Uterus (tissue), 3 donors: ENCODE measurements at regions not wholly inside any gene's neighbourhood (a gene's known extent, or its start where the extent isn't known, plus 50 kb on each side); places are given as distances from the start of the nearest gene placed in this dataset.

ENCODE experiments used
- DNase-seq, 2 donors: peaks; one replicate each; pipeline ENCODE4 v3.0.0-alpha.2; 2019 to 2020
- H3K27ac ChIP-seq, 2 donors: fragments of 200-600 bp; sonication (generic); 1 replicate in 1 of 2; 2 replicates in 1 of 2; pipeline ENCODE4 v1.5.1; 2016 to 2018
- H3K27me3 ChIP-seq, 2 donors: fragments of 200-600 bp; sonication (generic); one replicate each; pipeline ENCODE4 v1.5.1; 2018 to 2019; ENCODE audit warnings: control low read depth in 1 of 2
- H3K36me3 ChIP-seq, 2 donors: fragments of 200-600 bp; sonication (generic); one replicate each; pipeline ENCODE4 v1.5.1; 2019; ENCODE audit warnings: control low read depth in 1 of 2
- H3K4me1 ChIP-seq, 2 donors: fragments of 200-600 bp; sonication (generic); one replicate each; pipeline ENCODE4 v1.5.1; 2018 to 2019; ENCODE audit warnings: control low read depth in 1 of 2
- H3K4me3 ChIP-seq, 2 donors: fragments of 200-600 bp; sonication (generic); 1 replicate in 1 of 2; 2 replicates in 1 of 2; pipeline ENCODE4 v1.5.1; 2018 to 2019; ENCODE audit warnings: mild to moderate bottlenecking in 1 of 2
- H3K9me3 ChIP-seq, 2 donors: fragments of 200-600 bp; sonication (generic); one replicate each; pipeline ENCODE4 v1.5.1; 2019; ENCODE audit warnings: control low read depth in 1 of 2
- CTCF ChIP-seq, 4 experiments: fragments of 200-600 bp in 2 of 4; fragments of 450-650 bp in 2 of 4; sonication (generic) in 2 of 4; IDR thresholded peaks; one replicate each; pipeline ENCODE4 v1.5.1; 2016 to 2019; ENCODE audit warnings: antibody characterized with exemption in 4 of 4, mild to moderate bottlenecking in 2 of 4, moderate library complexity in 1 of 4
- POLR2A ChIP-seq, 2 donors: fragments of 450-650 bp; IDR thresholded peaks; one replicate each; pipeline ENCODE4 v1.6.1; 2016; ENCODE audit warnings: antibody characterized with exemption in 2 of 2, mild to moderate bottlenecking in 1 of 2, moderate library complexity in 1 of 2
- intact Hi-C: fragments of 100-400 bp; cut with DNase I; formaldehyde crosslinking; loops from one replicate; pipeline ENCODE4 v1.15.1; 2023; ENCODE audit warnings: low total_unique reads
- donor health status: DM: yes; HTN: yes; CAD: no.

GRCh38 chr4:79651456-79651855, 243.4 kb upstream of the GK2 start:
- intact Hi-C loops: no loop called here
- no peaks in the 10 kb centered on the region for H3K4me1 ChIP-seq
- no peaks in the 10 kb centered on the region for H3K9me3 ChIP-seq

GRCh38 chr4:79650794-79651431, 242.9 kb upstream of the GK2 start:
- no peaks in the 10 kb centered on the region for H3K27me3 ChIP-seq
- H3K27ac ChIP-seq: peak overlapping the region in 1 of 2 donors; percentile 59
- no peaks in the 10 kb centered on the region for H3K36me3 ChIP-seq
- TF ChIP-seq POLR2A (IDR thresholded peaks at IDR 0.05): no peak
- no peak for TF ChIP-seq CTCF (IDR thresholded peaks at IDR 0.05)
- H3K4me3 ChIP-seq: no peak overlapping the region
- DNase-seq: no peak
- H3K4me1 ChIP-seq: no peaks in the 10 kb centered on the region
- H3K9me3 ChIP-seq: no peaks in the 10 kb centered on the region
- intact Hi-C loops: no loop called here

More at GRCh38 chr4:79651456-79651855, 243.4 kb upstream of the GK2 start:
- no peaks in the 10 kb centered on the region for H3K36me3 ChIP-seq
- peak overlapping the region in 1 of 2 donors; percentile 59 for H3K27ac ChIP-seq
- H3K4me3 ChIP-seq: no peak overlapping the region
- no peak for DNase-seq
- TF ChIP-seq POLR2A (IDR thresholded peaks at IDR 0.05): no peak
- no peak for TF ChIP-seq CTCF (IDR thresholded peaks at IDR 0.05)
- H3K27me3 ChIP-seq: no peaks in the 10 kb centered on the region

- no peak for TF ChIP-seq CTCF (IDR thresholded peaks at IDR 0.05)
- TF ChIP-seq POLR2A (IDR thresholded peaks at IDR 0.05): no peak
- intact Hi-C loops: no loop called here
- Histone ChIP-seq H3K27me3 (no peaks in the 10 kb centered on the region), H3K27ac (no peak overlapping the region), H3K9me3 (no peaks in the 10 kb centered on the region), H3K4me1 (no peaks in the 10 kb centered on the region), H3K36me3 (no peaks in the 10 kb centered on the region), H3K4me3 (no peak overlapping the region)
- no peak for DNase-seq
These were observed 242.2 kb upstream of the GK2 start for GRCh38 chr4:79650217-79650616.

GRCh38 chr4:79645942-79646341, 237.9 kb upstream of the GK2 start:
- H3K4me3 ChIP-seq: no peak overlapping the region
- H3K27ac ChIP-seq: no peak overlapping the region
- DNase-seq: no peak
- TF ChIP-seq CTCF (IDR thresholded peaks at IDR 0.05) (no peak), POLR2A (IDR thresholded peaks at IDR 0.05) (no peak)
- intact Hi-C loops: no loop called here
- H3K4me1 ChIP-seq: no peaks in the 10 kb centered on the region
- no peaks in the 10 kb centered on the region for H3K9me3 ChIP-seq
- no peaks in the 10 kb centered on the region for H3K27me3 ChIP-seq
- no peaks in the 10 kb centered on the region for H3K36me3 ChIP-seq

- H3K27me3 ChIP-seq: no peaks in the 10 kb centered on the region
- TF ChIP-seq POLR2A (IDR thresholded peaks at IDR 0.05) (no peak), CTCF (IDR thresholded peaks at IDR 0.05) (no peak)
- H3K4me1 ChIP-seq: no peaks in the 10 kb centered on the region
- intact Hi-C loops: no loop called here
- no peaks in the 10 kb centered on the region for H3K36me3 ChIP-seq
- H3K27ac ChIP-seq: no peak overlapping the region
- DNase-seq: no peak
- no peak overlapping the region for H3K4me3 ChIP-seq
- no peaks in the 10 kb centered on the region for H3K9me3 ChIP-seq
These were observed 230.7 kb upstream of the GK2 start for GRCh38 chr4:79638735-79639134.
